Peyer's patch (tissue), 4 donors: ENCODE measurements at regions not wholly inside any gene's neighbourhood (a gene's known extent, or its start where the extent isn't known, plus 50 kb on each side); places are given as distances from the start of the nearest gene placed in this dataset.

Source experiments
- CTCF ChIP-seq, 6 experiments: fragments of 450-650 bp in 4 of 6; fragments of 200-600 bp in 2 of 6; sonication (generic) in 1 of 6; IDR thresholded peaks; one replicate each; pipeline ENCODE4 v1.5.1; 2017 to 2019; ENCODE audit warnings: antibody characterized with exemption in 6 of 6, mild to moderate bottlenecking in 3 of 6, moderate library complexity in 1 of 6
- POLR2A ChIP-seq, 2 donors: fragments of 450-650 bp; IDR thresholded peaks; one replicate each; pipeline ENCODE4 v1.5.1; 2017; ENCODE audit warnings: antibody characterized with exemption in 2 of 2, mild to moderate bottlenecking in 2 of 2, moderate library complexity in 2 of 2

- TF ChIP-seq POLR2A (IDR thresholded peaks at IDR 0.05) (no peak), CTCF (IDR thresholded peaks at IDR 0.05) (no peak)
Observed at GRCh38 chr4:43423276-43423675, 530.8 kb downstream of the GRXCR1 start.
